ENCODE measurements at regions not wholly inside any gene's neighbourhood (a gene's known extent, or its start where the extent isn't known, plus 50 kb on each side); places are given as distances from the start of the nearest gene placed in this dataset.
"Not testable (repeated sequence)": the region's sequence is repeated elsewhere in the genome, so short reads cannot be mapped to it uniquely, and the experiment has no call there.

GRCh38 chr15:95149771-95150170, 918.4 kb downstream of the MCTP2 start:
- no peak overlapping the region for H3K27ac ChIP-seq
- TF ChIP-seq ZFX (IDR thresholded peaks at IDR 0.05; ENCODE audit: borderline replicate concordance) (no peak), CTCF (IDR thresholded peaks at IDR 0.05) (no peak)

- no peak overlapping the region for H3K27ac ChIP-seq
- TF ChIP-seq ZFX (IDR thresholded peaks at IDR 0.05; ENCODE audit: borderline replicate concordance) (no peak), CTCF (IDR thresholded peaks at IDR 0.05) (no peak)
These were observed 919.1 kb downstream of the MCTP2 start for GRCh38 chr15:95150466-95150865.

GRCh38 chr15:95152741-95153140, 921.4 kb downstream of the MCTP2 start:
- H3K27ac ChIP-seq, result no peak overlapping the region
- no peak for TF ChIP-seq CTCF (IDR thresholded peaks at IDR 0.05)

- not testable (repeated sequence) for H3K27ac ChIP-seq
These were observed 921.8 kb downstream of the MCTP2 start for GRCh38 chr15:95153201-95153600.

GRCh38 chr15:95160316-95160715, 929.0 kb downstream of the MCTP2 start:
- no peak for TF ChIP-seq CTCF (IDR thresholded peaks at IDR 0.05)
- TF ChIP-seq ZFX (IDR thresholded peaks at IDR 0.05; ENCODE audit: borderline replicate concordance), result no peak
- H3K27ac ChIP-seq, result no peak overlapping the region

- no peak overlapping the region for H3K27ac ChIP-seq
- TF ChIP-seq ZFX (IDR thresholded peaks at IDR 0.05; ENCODE audit: borderline replicate concordance), result no peak
- no peak for TF ChIP-seq CTCF (IDR thresholded peaks at IDR 0.05)
These were observed 930.7 kb downstream of the MCTP2 start for GRCh38 chr15:95162069-95162468.

- TF ChIP-seq ZFX (IDR thresholded peaks at IDR 0.05; ENCODE audit: borderline replicate concordance), result no peak
- no peak for TF ChIP-seq CTCF (IDR thresholded peaks at IDR 0.05)
- no peak overlapping the region for H3K27ac ChIP-seq
These were observed 931.2 kb downstream of the MCTP2 start for GRCh38 chr15:95162531-95162930.

- TF ChIP-seq ZFX (IDR thresholded peaks at IDR 0.05; ENCODE audit: borderline replicate concordance), result no peak
- no peak for TF ChIP-seq CTCF (IDR thresholded peaks at IDR 0.05)
- H3K27ac ChIP-seq, result no peak overlapping the region
These were observed 931.7 kb downstream of the MCTP2 start for GRCh38 chr15:95162967-95163531.

Data from 22Rv1 (cell line).